Stimulated activated CD4-positive, alpha-beta T cell treated with anti-CD3 and anti-CD28 coated beads, Interleukin-15, amount 100 ng/mL, for 1 hour (primary cell): ENCODE measurements at regions not wholly inside any gene's neighbourhood (a gene's known extent, or its start where the extent isn't known, plus 50 kb on each side); places are given as distances from the start of the nearest gene placed in this dataset.

Experiments
- DNase-seq, 2 donors: peaks; one replicate each; pipeline ENCODE4 v3.0.0-alpha.2; 2020; ENCODE audit warnings: low read depth in 1 of 2, low spot score in 1 of 2

DNA sequence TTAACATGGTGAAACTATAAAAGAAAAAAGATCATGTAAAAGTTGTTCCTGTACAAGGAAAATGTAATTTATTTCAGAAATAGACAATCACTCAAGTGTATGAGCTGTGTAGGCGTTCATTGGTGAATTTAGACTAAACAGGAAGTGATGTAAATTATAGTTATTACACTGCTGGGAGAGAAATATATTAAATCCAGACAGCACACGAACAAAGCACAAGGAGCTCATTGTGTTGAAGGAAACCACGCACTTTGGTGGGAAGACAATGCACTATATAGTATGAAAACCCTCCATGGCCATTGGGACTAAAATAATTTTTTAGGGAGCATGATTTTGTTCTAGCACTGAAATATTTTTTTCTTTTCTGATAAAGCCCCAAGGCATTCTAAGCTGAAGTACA, 450.5 kb downstream of the KLF12 start:
- DNase-seq: no peak

DNA sequence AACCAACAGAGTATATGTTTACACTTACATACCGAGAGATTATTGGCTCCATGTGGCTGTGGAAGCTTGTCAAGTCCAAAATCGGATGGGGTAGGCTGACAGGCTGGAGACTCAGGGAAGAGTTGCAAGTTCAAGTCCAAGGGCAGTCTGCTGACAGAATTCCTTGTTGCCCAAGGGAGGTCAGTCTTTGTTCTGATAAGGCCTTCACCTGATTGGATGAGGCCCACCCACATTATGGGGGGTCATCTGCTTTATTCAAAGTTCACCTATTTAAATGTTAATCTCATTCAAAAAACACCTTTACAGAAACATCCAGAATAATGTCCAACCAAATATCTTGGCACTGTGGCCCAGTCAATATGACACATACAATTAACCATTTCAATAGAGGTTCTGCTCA, 452.4 kb downstream of the KLF12 start:
- no peak for DNase-seq

GRCh38 chr13:73681015-73681414, 453.2 kb downstream of the KLF12 start:
- no peak for DNase-seq

- DNase-seq: no peak
Measured at GRCh38 chr13:73677048-73677601, 457.1 kb downstream of the KLF12 start.

GRCh38 chr13:73676550-73677047, 457.6 kb downstream of the KLF12 start:
- DNase-seq: no peak

DNA sequence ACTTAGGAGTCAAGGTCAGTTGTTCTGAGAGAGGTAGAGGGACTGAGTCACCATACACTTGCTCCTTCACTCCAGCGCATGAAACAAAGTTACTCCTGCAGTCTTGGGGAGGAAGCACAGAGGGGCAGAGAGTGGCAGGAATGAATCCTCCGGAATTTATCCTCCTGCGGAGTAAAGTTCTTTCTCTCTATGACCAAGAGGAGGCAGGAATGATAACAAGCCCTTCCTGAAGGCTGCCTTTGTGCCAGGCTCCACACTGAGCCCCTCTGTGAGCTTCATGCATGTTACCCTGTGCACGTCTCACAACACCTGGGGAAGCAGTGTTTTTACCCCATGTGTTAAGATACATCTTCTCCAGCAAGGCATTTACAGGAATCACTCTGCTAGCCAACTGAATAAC, 458.4 kb downstream of the KLF12 start:
- no peak for DNase-seq

- no peak for DNase-seq
Measured at GRCh38 chr13:73674570-73674969, 459.6 kb downstream of the KLF12 start.

DNA sequence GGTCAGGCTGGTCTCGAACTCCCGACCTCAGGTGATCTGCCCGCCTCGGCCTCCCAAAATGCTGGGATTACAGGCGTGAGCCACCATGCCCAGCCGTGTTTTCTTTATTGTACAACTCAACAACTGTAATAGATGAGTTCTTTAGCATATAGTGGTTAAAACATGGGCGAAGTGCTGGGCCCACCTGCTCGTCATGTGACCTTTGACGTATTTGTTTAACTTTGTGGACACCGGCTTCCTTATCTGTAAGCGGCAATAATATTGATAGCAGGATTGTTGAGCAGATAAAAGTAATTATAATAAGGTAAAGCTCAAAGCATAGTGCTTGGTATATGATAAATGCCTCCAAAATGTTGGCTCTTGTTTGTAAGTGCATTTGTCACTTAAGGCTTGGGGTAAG, 460.3 kb downstream of the KLF12 start:
- DNase-seq: no peak

GRCh38 chr13:73672492-73672891, 461.7 kb downstream of the KLF12 start:
- DNase-seq: no peak

DNA sequence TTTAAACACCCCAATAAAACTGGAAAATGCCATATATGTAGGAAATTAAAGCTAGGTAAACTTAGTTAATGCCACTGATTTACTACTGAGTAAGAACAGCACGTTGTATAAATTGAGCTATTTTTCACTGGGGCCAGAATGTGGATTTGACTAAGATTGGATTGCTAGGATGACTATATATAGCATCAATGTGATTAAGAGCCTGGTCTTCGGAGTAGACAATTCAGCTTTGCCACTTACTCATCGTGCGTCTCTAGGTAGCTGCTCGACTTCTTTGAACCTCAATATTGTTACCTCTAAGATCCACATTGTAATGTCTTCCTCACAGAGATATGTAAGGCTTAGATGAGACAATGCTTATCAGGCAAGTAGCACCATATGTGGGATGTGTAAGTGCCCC, 462.5 kb downstream of the KLF12 start:
- DNase-seq: no peak

DNA sequence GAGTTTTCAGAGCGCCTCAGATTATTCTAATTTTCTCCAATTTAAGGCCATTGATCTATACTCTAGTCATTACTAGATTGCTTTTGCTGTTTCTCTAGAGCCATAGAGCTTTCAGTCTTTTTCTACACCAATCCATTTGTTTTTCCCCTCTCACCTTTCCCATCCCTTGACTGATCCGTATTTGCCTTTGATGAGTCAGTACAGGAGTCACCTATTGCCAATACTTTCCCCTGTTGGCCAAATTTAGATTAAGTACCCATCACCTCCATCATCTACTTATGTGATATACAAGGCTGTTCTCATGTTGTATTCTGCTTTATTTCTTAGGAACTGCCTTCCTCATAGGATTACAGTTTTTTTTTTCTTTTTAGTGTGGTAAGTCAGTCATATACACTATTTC, 463.2 kb downstream of the KLF12 start:
- DNase-seq: no peak

DNA sequence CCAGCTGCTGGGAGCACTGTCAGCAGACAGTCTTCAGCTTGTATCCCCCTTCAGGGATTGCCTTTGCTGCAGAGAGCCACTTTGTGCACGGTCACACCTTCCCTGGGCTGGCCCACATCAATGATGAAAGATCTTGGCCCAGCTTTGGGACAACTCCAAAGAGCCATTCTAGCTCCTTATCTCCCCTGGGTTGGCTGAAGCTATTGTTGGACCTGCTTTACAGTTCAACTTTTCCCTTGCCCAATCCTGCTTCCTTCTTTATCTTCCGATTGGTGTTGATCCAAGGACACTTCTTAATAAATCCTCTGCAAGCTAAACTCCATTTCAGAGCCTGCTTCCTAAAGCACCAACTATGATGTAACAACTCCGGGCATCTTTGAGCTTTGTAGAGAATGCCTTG, 466.4 kb downstream of the KLF12 start:
- DNase-seq: no peak

DNA sequence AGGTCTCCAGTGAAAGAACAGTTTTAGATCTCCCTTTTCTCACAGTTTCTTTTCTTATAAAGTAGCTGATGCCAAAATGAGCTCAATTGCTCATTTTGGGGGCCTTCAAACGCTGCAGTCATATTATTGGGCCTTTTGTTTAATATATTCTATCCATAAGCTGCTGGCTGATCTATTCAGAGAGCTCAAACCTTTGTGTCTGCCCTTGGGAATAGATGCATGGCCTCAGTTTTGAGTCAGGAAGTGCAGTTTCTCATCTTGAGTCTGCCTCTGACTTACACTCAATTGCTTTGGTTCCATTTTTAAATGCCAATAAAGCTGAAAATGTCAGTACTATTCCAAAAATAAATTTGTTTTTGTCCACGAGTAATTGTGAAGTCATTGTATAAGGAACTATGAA, 468.9 kb downstream of the KLF12 start:
- no peak for DNase-seq

DNA sequence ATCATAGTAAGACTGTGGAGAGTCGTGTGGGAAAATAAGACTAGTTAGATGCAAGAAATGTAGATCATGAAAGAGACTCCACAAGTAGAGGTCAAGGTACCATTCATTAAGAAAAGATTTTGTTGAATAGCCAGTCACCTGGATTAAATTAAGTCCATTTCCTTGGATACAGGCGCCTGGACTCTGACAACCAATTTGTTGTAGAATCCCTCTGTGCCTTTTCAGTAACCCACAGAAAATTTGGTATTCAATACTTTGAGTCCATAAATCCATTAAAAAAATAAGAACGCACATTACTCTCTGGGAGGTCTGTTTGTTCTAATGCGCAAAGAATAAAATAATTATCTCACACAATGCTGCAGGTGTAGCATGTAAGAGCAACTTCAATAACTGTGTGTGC, 469.4 kb downstream of the KLF12 start:
- no peak for DNase-seq

- DNase-seq: no peak
Measured at GRCh38 chr13:73662833-73663232, 471.4 kb downstream of the KLF12 start.

GRCh38 chr13:73661687-73662425, 472.3 kb downstream of the KLF12 start:
- DNase-seq: no peak

DNA sequence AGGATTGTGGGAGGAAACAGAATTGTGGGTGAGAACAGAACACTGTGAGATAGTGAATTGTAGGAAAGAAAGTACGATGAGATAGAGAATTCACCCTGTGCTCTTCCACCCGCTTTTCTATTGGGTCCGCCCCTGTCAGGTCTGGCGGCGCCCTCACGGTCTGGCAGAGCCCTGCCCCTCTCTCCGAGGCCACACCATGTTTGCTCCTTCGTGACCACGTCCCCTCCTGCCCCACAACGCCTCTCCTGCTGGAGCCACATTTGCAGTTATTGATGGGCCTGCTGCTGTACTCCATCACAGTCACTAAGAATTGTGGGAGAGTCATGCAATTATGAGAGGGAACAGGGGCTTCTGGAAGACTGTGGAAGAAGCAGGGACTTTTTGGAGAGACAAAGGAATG, 473.1 kb downstream of the KLF12 start:
- DNase-seq: no peak

DNA sequence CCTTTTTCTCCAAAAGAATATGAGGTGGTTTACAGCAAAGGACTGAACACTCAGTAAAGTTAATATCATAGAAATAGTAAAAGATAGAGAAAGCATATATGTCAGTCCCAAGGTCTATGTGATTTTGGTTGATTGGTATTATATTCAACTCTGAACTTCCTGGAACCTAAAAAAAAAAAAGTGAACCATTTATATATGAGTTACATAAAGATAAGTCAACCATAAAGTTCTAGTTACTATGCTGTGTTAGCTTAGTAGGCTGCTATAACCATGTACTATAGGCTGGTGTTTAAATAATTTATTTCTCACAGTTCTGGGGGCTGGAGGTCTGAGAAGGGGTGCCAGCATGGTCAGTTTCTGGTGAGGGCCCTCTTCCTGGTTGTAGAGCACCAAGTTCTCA, 475.6 kb downstream of the KLF12 start:
- no peak for DNase-seq

GRCh38 chr13:73657821-73658540, 476.2 kb downstream of the KLF12 start:
- DNase-seq: no peak

DNA sequence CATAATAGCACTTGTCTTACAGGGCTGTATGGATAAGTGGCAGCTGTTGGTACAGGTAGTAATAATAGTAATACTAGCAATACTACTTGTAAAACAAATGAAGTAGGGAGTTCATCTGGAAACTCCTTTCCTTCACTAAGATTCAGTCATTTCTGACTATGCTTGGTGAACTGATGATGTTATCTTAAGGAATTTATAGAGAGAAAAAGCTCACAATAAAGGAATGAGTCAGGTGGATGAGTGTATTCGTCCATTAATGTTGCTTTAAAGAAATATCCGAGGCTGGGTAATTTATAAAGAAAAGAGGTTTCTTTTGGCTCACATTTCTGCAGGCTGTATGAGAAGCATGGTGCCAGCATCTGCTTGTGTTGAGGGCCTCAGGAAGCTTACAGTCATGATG, 477.3 kb downstream of the KLF12 start:
- no peak for DNase-seq

- DNase-seq: no peak
Measured at GRCh38 chr13:73653688-73654087, 480.5 kb downstream of the KLF12 start.

DNA sequence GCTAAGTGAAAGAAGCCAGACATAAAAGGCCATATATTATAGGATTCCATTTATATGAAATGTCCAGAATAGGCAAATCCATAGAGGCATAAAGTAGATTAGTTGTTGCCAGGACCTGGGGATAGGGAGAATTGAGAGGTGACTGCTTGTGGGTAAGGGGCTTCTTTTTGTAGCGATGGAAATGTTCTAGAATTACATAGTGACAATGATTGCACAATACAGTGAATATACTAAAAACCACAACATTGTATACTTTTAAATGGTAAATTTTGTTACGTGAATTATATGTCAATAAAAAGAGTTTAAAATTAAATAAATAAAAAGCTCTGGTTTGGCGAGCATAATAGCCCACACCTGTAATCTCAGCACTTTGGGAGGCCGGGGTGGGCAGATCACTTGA, 486.8 kb downstream of the KLF12 start:
- DNase-seq: no peak
